Endothelial cell of umbilical vein (primary cell): ENCODE measurements at regions not wholly inside any gene's neighbourhood (a gene's known extent, or its start where the extent isn't known, plus 50 kb on each side); places are given as distances from the start of the nearest gene placed in this dataset.

ENCODE experiments used
- BruUV-seq: library from RNA; stranded (reverse); fragments of 400-500 nt; replicated peaks from 2 replicates; lab custom pipeline; 2021; lab: Mats Ljungman, UMichigan
- CTCF ChIA-PET: fragments of 300-600, 350-600 bp; sonication (Branson Sonifier 250); formaldehyde crosslinking; loops from one replicate; lab custom pipeline; 2021; ENCODE audit warnings: antibody characterized with exemption, inconsistent platforms; lab: Charles Lee
- POLR2A ChIA-PET: fragments of 300-600, 350-600 bp; sonication (Branson Sonifier 250); formaldehyde crosslinking; loops from one replicate; lab custom pipeline; 2021; ENCODE audit warnings: antibody characterized with exemption, inconsistent platforms; lab: Charles Lee
- DNase-seq: peaks from one replicate; pipeline ENCODE4 v3.0.0-alpha.2; 2011; ENCODE audit warnings: low read depth, low spot score
- FAIRE-seq: peaks from 2 replicates; lab custom pipeline; 2011; peaks lifted over from hg19 to GRCh38; lab: Jason Lieb, UNC
- H2AFZ ChIP-seq: 2 replicates; pipeline ENCODE4 v1.6.0; 2012; ENCODE audit warnings: low read depth, low read length, control low read depth, inconsistent platforms
- H3K27ac ChIP-seq: 2 replicates; pipeline ENCODE4 v1.5.1; 2011; ENCODE audit warnings: low read depth, mild to moderate bottlenecking, control low read depth, low read length, moderate library complexity; ENCODE audit not compliant: insufficient read depth
- H3K27me3 ChIP-seq, 2 experiments: 2 replicates each; pipeline versions ENCODE4 v1.6.0 to v1.6.1; 2011; ENCODE audit warnings: low read length in 2 of 2, mixed read lengths in 1 of 2; ENCODE audit not compliant: control insufficient read depth in 2 of 2, insufficient read depth in 2 of 2
- H3K36me3 ChIP-seq, 2 experiments: 2 replicates in 1 of 2; 3 replicates in 1 of 2; pipeline ENCODE4 v1.5.1; 2011; ENCODE audit warnings: low read length in 2 of 2, mild to moderate bottlenecking in 1 of 2, moderate library complexity in 1 of 2; ENCODE audit not compliant: control insufficient read depth in 2 of 2, insufficient read depth in 2 of 2; ENCODE audit errors: extremely low read depth in 1 of 2
- H3K4me1 ChIP-seq: 3 replicates; pipeline ENCODE4 v1.5.1; 2011; ENCODE audit warnings: mild to moderate bottlenecking, low read length; ENCODE audit not compliant: control insufficient read depth, insufficient read depth; ENCODE audit errors: extremely low read depth
- H3K4me2 ChIP-seq: 2 replicates; pipeline ENCODE4 v1.6.1; 2011; ENCODE audit warnings: low read length, control low read depth, mixed read lengths; ENCODE audit not compliant: insufficient read depth
- H3K4me3 ChIP-seq, 3 experiments: fragments of 200-600 bp in 1 of 3; sonication (generic), shearing (Covaris generic) in 1 of 3; replicated peaks in 1 of 3; 2 replicates each; pipeline ENCODE4 v1.5.1; 2011 to 2016; ENCODE audit warnings: control low read depth in 3 of 3, low read length in 3 of 3, mild to moderate bottlenecking in 2 of 3, inconsistent platforms in 1 of 3, low read depth in 1 of 3, moderate library complexity in 1 of 3; ENCODE audit not compliant: insufficient read depth in 1 of 3
- H3K79me2 ChIP-seq: 2 replicates; pipeline ENCODE4 v1.6.0; 2012; ENCODE audit warnings: low read length, inconsistent platforms; ENCODE audit not compliant: control insufficient read depth, insufficient read depth
- H3K9ac ChIP-seq: replicated peaks from 2 replicates; pipeline ENCODE3; 2011; ENCODE audit warnings: low read length, control low read depth; ENCODE audit not compliant: insufficient read depth; ENCODE audit errors: extremely low read depth
- H3K9me1 ChIP-seq: replicated peaks from 3 replicates; pipeline ENCODE4 v1.6.0; 2011; ENCODE audit warnings: mild to moderate bottlenecking, low read length; ENCODE audit not compliant: control insufficient read depth, insufficient read depth; ENCODE audit errors: extremely low read depth
- H3K9me3 ChIP-seq: replicated peaks from 2 replicates; pipeline ENCODE4 v1.5.1; 2012; ENCODE audit warnings: low read length, inconsistent platforms; ENCODE audit not compliant: control insufficient read depth, insufficient read depth
- H4K20me1 ChIP-seq: replicated peaks from 2 replicates; pipeline ENCODE3; 2011; ENCODE audit warnings: mild to moderate bottlenecking, low read length; ENCODE audit not compliant: control insufficient read depth, insufficient read depth; ENCODE audit errors: extremely low read depth
- EZH2 ChIP-seq: IDR thresholded peaks from 2 replicates; pipeline ENCODE4 v1.6.1; 2012; ENCODE audit warnings: borderline replicate concordance, low read depth, mild to moderate bottlenecking, moderate library complexity, low read length, inconsistent platforms; ENCODE audit not compliant: severe bottlenecking
- FOS ChIP-seq: IDR thresholded peaks from 2 replicates; pipeline ENCODE4 v1.6.1; 2011; ENCODE audit warnings: mild to moderate bottlenecking, low read length, moderate library complexity, borderline replicate concordance; ENCODE audit not compliant: insufficient read depth
- GATA2 ChIP-seq: IDR thresholded peaks from 2 replicates; pipeline ENCODE4 v1.7.0; 2011; ENCODE audit warnings: low read depth, mild to moderate bottlenecking, moderate library complexity, mixed read lengths, low read length; ENCODE audit not compliant: insufficient read length, insufficient read depth
- JUN ChIP-seq: IDR thresholded peaks from 2 replicates; pipeline ENCODE4 v1.6.1; 2011; ENCODE audit warnings: borderline replicate concordance, low read depth; ENCODE audit not compliant: insufficient read length, insufficient read depth
- MYC ChIP-seq: IDR thresholded peaks from one replicate; pipeline ENCODE4 v1.6.1; 2011; ENCODE audit warnings: mild to moderate bottlenecking, low read depth, low read length
- POLR2A ChIP-seq: IDR thresholded peaks from 2 replicates; pipeline ENCODE4 v1.6.1; 2012; ENCODE audit warnings: low read depth, mild to moderate bottlenecking, control low read depth, low read length
- POLR2AphosphoS5 ChIP-seq: IDR thresholded peaks from 2 replicates; pipeline ENCODE4 v1.6.1; 2012; ENCODE audit warnings: low read depth, mild to moderate bottlenecking, control low read depth, low read length, moderate library complexity; ENCODE audit not compliant: insufficient read depth
- dilution Hi-C: fragments of 300-500 bp; cut with MboI; formaldehyde crosslinking; loops from one replicate; pipeline ENCODE4 v1.15.0; 2019; ENCODE audit warnings: low sequenced_read_pairs; ENCODE audit not compliant: extremely low pct_ligation_motif_present
- intact Hi-C: fragments of 100-400 bp; cut with micrococcal nuclease; formaldehyde crosslinking; loops from one replicate; pipeline ENCODE4 v1.10.0; 2022
- TF ChIP-seq, protein P1 (sequence below): IDR thresholded peaks from 2 replicates; pipeline ENCODE4 v1.6.1; 2011; ENCODE audit not compliant: insufficient read depth, insufficient read length
- TF ChIP-seq, protein P2 (sequence below), 2 donors: IDR thresholded peaks; 1 replicate in 1 of 2; 2 replicates in 1 of 2; pipeline ENCODE4 v1.5.1; 2011; ENCODE audit warnings: low read length in 2 of 2, mild to moderate bottlenecking in 2 of 2, moderate library complexity in 2 of 2, control low read depth in 1 of 2, inconsistent platforms in 1 of 2, low read depth in 1 of 2; ENCODE audit not compliant: insufficient read depth in 1 of 2; ENCODE audit errors: extremely low read depth in 1 of 2

DNA sequence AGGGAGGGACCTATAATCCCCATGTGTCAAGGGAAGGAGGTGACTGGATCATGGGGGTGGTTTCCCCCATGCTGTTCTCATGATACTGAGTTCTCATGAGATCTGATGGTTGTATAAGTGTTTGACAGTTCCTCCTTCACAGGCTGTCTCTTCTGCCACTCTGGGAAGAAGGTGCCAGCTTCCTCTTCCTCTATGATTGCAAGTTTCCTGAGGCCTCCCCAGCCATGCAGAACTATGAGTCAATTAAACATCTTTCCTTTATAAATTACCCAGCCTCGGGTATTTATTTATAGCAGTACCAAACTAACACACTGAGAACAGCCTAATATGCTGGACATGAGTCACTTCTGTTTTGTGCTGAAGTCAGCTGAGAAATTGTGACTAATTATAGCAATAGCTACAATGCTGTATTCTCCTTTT is 656.9 kb upstream of the CPEB2 start:
- no peak overlapping the region for H3K4me3 ChIP-seq
- H3K27ac ChIP-seq: no peak overlapping the region
- ChIA-PET POLR2A (no interaction called here), CTCF (no interaction called here)
- intact Hi-C loops (no loop called here), dilution Hi-C loops (no loop called here)
- no peaks in the 10 kb centered on the region for H3K27me3 ChIP-seq
- no peaks in the 10 kb centered on the region for H3K9me1 ChIP-seq
- TF ChIP-seq, protein P1, sequence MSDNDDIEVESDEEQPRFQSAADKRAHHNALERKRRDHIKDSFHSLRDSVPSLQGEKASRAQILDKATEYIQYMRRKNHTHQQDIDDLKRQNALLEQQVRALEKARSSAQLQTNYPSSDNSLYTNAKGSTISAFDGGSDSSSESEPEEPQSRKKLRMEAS: no peak
- TF ChIP-seq POLR2AphosphoS5: no peak
- no peak for TF ChIP-seq FOS
- no peak for TF ChIP-seq EZH2
- TF ChIP-seq, protein P2, sequence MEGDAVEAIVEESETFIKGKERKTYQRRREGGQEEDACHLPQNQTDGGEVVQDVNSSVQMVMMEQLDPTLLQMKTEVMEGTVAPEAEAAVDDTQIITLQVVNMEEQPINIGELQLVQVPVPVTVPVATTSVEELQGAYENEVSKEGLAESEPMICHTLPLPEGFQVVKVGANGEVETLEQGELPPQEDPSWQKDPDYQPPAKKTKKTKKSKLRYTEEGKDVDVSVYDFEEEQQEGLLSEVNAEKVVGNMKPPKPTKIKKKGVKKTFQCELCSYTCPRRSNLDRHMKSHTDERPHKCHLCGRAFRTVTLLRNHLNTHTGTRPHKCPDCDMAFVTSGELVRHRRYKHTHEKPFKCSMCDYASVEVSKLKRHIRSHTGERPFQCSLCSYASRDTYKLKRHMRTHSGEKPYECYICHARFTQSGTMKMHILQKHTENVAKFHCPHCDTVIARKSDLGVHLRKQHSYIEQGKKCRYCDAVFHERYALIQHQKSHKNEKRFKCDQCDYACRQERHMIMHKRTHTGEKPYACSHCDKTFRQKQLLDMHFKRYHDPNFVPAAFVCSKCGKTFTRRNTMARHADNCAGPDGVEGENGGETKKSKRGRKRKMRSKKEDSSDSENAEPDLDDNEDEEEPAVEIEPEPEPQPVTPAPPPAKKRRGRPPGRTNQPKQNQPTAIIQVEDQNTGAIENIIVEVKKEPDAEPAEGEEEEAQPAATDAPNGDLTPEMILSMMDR (IDR thresholded peaks at IDR 0.05; ENCODE audit: extremely low read depth in 1 of 2, insufficient read depth in 1 of 2, low read depth in 1 of 2, low read length in 2 of 2): no peak
- H4K20me1 ChIP-seq: no peaks in the 10 kb centered on the region
- H3K36me3 ChIP-seq: no peaks in the 10 kb centered on the region
- H3K9me3 ChIP-seq: no peaks in the 10 kb centered on the region
- DNase-seq (no peak), FAIRE-seq (no peak)
- no peak overlapping the region for H3K9ac ChIP-seq
- no peak overlapping the region for H2AFZ ChIP-seq
- no peaks in the 10 kb centered on the region for H3K4me1 ChIP-seq
- no peaks in the 10 kb centered on the region for H3K79me2 ChIP-seq
- no peak overlapping the region for H3K4me2 ChIP-seq
- BruUV-seq: no TSS peak

DNA sequence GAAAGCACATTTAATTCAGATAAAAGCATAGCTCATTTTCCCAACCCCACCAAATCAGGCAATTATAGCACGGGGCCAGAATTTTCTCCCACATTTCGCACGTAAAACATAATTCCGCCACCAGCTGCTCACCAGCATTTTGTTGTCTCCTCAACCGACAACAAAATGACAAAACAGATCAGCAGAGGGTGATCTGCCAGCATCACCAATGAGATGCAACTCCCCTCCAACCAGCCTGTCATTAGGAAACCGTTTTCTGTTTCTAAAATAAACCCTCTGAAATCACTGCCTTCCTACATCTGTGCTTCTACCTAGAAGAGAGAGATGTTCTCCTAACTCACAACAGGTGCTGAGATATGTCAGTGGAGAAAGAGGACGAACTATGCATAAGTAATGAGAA is 654.8 kb upstream of the CPEB2 start:
- ChIA-PET CTCF (no interaction called here), POLR2A (no interaction called here)

More for the DNA sequence above, 654.8 kb upstream of the CPEB2 start:
- DNase-seq (no peak), FAIRE-seq (no peak)
- no peaks in the 10 kb centered on the region for H3K9me1 ChIP-seq
- no peak overlapping the region for H2AFZ ChIP-seq
- no peaks in the 10 kb centered on the region for H3K36me3 ChIP-seq
- H3K27me3 ChIP-seq: no peaks in the 10 kb centered on the region
- H3K4me1 ChIP-seq: no peaks in the 10 kb centered on the region
- no peaks in the 10 kb centered on the region for H4K20me1 ChIP-seq
- BruUV-seq: no TSS peak
- intact Hi-C loops: no loop called here
- H3K79me2 ChIP-seq: no peaks in the 10 kb centered on the region
- no peak overlapping the region for H3K9ac ChIP-seq
- no peaks in the 10 kb centered on the region for H3K9me3 ChIP-seq
- dilution Hi-C loops: no loop called here
- TF ChIP-seq GATA2 (no peak), POLR2AphosphoS5 (no peak), MYC (no peak), EZH2 (no peak), POLR2A (no peak), JUN (no peak), FOS (no peak)
- TF ChIP-seq, protein P1: no peak
- TF ChIP-seq, protein P2 (IDR thresholded peaks at IDR 0.05; ENCODE audit: extremely low read depth in 1 of 2, insufficient read depth in 1 of 2, low read depth in 1 of 2, low read length in 2 of 2): no peak
- no peak overlapping the region for H3K4me3 ChIP-seq
- no peak overlapping the region for H3K4me2 ChIP-seq
- H3K27ac ChIP-seq: no peak overlapping the region
